GM18508 (cell line): ENCODE measurements at regions not wholly inside any gene's neighbourhood (a gene's known extent, or its start where the extent isn't known, plus 50 kb on each side); places are given as distances from the start of the nearest gene placed in this dataset.
"Not testable (repeated sequence)": the region's sequence is repeated elsewhere in the genome, so short reads cannot be mapped to it uniquely, and the experiment has no call there.

Experiments
- ATAC-seq: cut with Tn5 transposase; IDR thresholded peaks from one replicate; pipeline ENCODE4 v1.9.1; 2021; ENCODE audit warnings: moderate number of reproducible peaks; ENCODE audit not compliant: insufficient read depth, unreplicated experiment

DNA sequence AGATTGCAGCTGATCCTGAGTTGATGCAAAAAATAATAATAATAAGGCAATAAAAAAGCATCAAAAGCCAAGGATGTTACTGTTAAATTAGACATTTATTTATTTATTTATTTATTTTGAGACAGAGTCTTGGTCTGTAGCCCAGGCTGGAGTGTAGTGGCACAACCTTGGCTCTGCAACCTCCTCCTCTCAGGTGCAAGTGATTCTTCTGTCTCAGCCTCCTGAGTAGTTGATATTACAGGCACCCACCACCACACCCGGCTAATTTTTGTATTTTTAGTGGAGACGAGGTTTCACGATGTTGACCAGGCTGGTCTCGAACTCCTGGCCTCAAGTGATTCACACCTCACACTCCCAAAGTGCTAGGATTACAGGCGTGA lies 465.5 kb upstream of the NRP1 start:
- no peak for ATAC-seq

DNA sequence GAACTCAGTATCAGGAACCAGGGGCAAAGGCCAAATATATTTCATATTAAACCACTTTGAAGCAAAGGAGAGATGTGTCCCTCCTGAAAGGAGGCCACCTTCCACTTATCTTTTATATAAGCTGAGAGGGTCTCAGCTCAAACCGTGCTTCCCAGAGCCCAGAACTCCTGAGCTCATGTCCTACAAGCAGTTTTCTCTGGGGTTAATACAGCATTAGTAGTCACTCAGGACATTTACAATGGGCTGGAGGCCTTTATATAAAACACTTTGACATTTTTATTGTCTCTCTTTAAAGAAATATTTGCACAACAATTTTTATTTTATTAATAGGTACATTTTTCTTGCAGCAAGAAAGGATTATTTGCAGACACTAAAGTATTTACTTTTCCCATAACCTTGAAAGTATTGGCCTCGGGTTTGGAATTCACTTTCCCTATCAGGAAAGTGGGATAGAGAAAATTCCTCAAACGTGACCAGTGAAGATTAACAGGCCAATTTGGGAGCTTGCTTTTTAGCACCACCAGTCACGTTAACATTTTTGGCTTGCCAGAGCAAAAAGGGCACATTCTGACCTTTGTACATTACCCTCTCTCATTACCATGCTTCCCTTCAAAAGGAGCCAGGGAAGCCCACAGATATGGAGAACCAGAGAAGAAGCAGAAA lies 464.9 kb upstream of the NRP1 start:
- ATAC-seq = no peak

DNA sequence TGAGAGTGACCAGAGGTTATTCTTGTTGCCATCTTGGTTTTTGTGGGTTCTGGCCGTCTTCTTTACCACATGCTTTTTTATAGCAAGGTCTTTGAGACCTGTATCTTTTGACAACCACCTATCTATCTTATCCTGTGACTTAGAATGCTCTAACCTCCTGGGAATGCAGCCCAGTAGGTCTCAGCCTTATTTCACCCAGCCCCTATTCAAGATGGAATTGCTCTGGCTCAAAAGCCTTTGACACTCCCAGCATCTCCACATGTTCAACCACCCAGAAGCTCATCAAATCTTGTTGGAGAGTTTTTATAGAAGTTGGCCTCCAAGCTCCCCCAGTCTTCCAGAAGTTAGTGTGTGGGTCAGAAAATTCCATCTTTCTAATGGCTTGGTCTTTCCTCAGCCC lies 464.3 kb upstream of the NRP1 start:
- ATAC-seq = no peak

DNA sequence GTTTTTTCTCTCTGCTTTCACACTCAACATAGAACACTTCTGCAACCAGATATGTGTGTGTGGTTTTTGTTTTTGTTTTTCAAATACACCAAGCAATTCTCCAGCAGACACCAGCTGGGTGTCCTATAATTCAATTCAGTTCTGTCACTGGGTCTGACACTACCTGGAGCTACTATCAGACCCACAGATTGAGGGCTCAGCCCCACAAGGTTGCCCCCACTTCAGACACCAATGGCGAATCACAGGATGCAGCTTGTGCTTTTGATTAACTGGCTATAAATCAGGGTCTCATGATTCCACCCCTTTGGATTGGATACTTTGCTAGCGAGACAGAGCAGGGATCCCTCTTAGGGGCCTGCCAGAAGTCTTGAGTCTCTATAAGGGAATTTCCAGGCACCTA lies 462.2 kb upstream of the NRP1 start:
- no peak for ATAC-seq

DNA sequence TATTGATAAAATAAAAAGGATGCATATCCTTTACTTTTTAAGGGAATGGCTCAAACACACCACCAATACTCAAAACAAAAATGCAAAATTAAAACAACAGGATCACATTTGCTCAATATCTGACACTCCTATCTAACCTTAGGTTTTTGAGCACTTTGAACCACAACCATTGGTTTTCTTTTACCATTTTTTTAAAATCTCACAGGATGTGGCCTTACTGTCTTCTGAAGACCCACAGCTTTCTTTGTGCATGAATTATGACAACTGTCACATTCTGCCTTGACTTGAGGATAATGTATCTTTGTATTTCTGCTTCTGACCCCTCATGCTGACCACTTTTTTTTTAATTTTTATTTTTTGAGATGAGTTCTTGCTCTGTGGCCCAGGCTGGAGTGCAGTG lies 461.1 kb upstream of the NRP1 start:
- ATAC-seq = no peak

DNA sequence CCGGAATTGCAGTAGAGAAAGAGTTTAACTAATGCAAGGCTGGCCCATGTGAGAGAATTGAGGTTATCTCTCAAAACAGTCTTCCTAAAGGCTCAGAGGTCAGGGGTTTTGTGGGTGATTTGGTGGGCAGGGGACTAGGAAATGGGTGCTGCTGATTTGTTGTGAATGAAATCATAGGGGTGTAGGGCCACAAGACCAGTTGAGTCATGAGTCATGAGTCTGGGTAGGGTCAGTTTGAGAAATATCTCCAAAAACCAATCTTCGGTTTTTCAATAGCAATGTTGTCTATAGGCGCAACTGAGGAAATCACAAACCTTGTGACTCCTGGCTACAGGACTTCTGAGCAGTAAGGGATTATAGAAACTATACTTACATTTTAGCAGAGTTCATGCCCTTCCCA lies 460.0 kb upstream of the NRP1 start:
- no peak for ATAC-seq

DNA sequence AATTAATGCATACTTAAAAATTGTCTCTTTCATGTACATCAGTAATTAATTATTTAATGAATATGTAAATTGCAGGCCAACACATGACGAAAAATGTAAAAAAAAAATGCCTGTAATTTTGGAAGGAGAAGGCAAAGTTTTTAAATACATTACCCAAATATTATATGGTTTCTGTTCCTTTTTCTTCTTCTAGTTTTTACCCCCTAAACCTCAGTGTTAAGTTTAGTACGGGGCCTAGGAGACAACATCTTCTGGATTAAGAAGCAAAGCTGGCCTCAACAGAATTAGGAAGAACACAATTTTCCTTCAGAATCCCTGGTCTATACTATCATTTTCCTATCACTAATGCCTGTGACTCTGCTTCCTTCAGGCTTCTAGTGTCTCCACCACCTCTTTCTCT lies 459.3 kb upstream of the NRP1 start:
- no peak for ATAC-seq

DNA sequence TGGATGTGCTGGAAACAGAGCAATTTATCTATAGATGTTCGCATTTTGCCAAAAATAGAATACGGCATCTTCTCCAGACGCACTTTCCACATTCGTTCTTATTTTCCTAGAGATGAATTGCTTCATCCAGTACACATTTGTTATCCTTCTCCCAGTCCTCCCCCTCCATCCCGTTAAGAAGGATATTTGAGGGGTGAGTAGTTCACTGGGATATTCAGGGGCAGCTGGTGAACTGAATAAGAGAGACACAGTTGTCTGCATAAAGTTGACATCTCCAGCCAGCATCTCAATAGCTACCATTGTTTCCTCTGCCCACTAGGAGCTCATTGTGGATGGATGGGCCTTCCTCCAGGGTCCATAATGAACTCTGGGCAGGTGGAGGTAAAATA lies 456.8 kb upstream of the NRP1 start:
- no peak for ATAC-seq

DNA sequence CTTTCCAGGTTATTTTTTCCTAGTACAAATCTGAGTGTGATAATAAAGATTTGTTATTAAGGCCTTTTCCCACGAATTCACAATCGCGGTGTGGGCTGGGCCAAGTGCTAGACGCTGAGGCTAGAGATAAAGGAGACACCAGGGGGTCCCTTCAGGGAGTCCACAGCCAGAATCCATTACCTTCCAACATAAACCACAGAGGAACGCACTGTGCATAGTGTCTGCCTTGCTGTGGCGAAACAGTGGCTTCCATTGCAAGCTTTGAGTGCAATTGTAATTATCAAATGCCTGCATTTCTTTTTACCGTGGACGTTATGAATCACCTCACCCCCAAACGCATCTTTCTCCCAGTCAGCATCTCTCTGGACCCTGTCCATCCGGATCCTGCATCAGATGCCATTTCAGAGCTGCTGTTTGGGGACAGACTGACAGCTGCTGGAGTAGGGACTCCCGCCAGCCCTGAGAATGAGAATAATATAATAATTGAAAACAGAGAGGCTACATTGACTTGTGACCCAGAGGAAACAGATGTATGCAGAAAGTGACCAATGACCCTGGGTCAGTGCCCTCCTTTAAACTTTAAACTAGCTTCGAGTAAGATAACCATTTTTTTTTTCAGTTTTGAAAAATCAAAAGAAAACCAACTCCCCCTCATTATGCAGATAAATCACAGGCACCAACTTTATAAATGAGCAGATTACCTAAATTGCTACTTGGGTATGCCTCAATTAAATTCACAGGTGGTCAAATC lies 456.2 kb upstream of the NRP1 start:
- ATAC-seq = no peak

DNA sequence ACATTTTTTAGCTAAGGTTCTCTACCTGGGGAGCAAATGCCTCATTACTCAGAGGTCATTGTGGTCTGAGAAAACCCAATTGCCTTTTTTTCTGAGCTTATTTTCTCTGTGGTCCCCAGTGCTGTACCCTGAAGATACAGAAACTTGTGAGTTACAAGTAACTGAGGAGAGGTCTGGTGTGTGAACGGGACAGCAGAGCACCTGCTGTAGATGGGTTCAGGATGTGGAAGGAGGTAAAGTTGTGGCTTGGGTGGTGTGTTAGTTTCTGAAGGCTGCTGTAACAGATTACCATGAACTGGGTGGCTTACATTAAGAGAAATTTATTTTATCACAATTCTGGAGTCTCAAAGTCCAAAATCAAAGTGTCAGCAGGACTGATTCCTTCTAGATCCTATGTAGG lies 449.1 kb upstream of the NRP1 start:
- no peak for ATAC-seq

DNA sequence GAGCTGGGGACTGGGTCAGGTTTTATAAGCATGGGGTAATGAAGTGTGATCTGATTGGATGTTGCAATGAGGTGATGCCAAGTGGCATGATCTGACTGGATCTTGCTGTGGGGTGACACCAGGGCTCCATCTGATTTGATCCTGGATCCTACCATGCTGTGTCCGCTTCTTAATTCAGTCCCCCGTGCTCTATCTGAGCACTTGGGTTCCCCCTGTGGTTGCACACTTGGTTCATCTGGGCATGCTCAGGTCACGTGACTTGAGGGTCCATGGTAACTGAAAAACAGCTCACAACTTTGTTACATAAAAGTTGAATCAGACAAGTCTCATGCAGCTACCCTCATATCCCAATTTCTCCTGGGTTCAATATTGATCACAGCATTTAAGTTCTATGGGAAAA lies 448.6 kb upstream of the NRP1 start:
- no peak for ATAC-seq

DNA sequence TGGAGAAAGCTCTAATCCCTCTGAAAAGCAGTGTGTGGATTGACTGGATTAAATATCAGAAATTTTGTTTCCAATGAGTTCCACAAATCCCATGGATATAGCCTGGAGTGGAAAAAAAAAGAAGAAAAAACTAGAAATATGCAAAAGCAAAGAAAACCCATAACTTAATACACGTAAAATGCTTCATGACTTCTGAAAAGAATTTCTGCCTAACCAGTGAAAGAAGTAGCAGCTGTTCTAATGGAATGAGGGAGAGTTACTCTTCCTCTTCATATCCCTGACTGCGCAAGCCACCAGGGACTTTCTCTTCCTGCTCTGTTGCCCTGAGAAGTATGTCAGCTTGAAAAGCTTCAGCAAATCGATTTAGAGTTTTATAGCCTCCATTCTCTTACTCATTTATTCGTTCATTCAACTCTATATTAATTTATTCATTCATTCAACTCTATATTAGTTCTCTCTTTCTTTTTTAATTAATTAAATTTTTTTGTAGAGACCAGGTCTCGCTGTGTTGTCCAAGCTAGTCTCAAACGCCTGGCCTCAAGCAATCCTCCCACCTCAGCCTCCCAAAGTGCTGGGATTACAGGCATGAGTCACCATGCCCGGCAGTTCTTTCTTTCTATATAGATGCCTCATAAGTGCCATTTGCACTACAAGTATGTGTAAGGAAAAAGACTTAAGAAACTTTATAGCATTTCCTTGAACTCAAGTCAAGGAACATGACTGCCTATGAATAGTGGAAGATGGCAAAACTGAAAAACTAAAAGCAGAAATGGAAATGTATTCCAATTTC lies 447.3 kb upstream of the NRP1 start:
- ATAC-seq = no peak

DNA sequence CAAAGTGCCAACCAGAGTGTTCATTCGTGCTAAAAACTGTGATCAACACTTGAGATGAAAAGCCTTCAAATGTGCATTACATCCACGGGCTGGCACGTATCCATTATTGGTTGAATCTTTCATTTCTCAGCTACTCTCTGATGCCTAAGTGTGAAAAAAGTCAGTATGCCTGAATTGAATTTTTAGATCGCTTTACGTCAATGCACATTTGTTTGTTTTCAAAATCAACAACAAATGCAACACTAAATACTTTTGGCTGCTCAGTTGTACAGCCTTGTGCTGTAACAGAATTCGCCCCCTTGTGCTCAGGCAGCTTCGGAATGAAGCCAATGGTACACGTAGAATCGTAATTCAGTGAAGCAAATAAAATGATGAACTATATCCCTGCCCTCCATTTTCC lies 446.5 kb upstream of the NRP1 start:
- ATAC-seq = no peak

DNA sequence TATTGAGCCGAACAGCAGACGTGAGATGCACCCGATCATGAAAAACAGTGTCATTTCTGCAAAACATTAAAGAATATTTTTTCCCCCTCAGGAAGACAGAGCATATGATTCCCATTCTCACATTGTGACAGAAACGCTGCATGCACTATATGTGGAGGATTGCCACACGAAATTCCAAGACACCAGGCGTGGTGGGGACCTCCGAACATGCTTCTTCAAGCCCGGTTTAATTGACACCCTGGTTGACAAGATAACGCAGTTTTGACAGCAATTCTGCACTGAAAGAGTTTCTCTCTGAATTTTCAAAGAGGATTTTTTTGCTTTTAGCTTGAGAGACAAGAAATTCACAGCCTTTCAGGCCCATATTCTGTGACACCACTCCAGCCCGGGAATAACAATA lies 442.8 kb upstream of the NRP1 start:
- ATAC-seq = no peak

DNA sequence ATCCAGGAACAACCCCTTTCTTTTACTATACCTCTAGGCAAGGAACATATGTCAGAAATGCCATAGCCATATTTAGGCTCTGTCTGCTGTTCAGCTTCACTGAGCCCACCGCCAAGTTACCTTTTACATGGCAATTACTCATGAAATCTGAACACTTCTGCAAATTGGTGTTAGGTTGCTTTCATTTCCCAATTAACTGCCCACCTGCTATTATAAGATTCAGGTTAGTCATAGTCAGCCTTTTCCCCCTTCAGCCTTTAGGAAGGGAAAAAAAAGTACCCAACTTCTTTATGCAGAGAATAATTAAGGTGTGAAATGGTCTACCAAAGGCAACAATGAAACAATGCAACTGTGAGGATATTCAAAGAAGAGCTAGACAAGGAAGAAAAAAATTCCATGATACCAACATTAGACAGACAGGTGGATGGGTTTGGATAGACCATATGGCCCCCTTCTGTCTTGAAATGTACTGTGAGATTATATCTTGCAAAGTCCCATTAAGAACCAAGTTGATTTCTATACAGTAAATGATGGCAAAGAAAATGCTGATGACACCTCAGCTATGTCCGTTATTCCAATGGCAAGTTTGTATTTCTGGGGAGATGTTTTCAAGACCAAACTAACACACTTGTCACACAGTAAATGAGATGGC lies 442.1 kb upstream of the NRP1 start:
- ATAC-seq = no peak

DNA sequence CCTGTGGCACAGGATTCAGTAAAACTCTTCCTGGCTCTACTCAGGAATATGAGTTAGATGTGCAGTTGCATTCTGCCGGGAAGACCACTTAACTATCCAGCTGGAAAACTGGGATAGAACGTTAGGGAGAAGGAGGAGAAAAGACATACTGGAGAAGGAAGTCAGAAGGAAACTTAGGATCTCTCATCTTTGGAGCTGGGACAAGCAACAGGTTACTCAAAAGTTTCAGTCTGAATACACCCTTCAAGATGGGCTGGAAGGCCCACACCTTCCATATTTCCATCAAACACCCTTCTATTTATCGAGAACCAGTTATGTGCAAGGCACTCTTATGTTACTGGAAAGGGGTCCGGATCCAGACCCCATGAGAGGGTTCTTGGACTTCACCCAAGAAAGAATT lies 440.4 kb upstream of the NRP1 start:
- ATAC-seq = no peak

DNA sequence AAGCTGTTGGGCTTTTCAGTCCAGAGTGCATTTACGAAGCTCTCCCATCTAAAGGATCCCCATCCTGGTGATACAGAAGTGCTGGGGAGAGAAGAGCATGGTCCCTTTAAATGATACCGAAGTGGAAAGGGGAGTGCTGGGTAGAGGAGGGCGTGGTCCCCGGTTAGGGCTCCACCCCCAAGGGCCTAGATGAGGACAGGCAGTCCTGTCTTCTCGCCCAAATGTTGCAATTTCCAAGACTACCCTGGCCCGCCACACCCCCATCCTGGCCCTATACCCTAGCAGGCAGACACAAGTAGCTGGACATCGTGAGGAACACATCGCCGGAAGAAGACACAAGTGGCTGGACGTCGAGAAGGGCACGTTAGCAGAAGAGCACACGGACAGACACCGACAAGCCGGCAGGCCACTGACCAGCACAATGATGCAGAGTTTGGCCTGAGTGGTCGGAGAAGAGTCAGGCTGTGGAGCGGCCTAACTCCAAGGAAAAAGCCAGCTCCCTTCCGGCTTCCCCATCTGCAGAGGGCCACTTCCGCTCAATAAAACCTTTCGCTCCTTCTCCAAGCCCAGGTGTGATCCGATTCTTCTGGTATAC lies 439.5 kb upstream of the NRP1 start:
- ATAC-seq = no peak

DNA sequence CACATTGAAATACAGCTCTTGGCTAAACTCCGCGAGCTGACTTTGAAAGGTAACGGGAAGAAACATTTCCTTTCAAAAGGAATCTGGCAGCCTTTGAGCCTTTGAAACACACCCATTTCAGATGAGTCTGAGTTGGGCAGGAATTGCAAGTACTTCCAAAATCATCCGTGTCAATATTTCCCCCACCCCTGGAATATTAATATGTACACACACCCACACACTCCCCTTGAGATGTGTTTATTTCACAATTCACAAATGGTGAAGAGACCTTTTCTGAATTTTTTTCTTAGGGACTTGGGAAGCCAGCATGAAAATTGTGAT lies 438.7 kb upstream of the NRP1 start:
- ATAC-seq = no peak

DNA sequence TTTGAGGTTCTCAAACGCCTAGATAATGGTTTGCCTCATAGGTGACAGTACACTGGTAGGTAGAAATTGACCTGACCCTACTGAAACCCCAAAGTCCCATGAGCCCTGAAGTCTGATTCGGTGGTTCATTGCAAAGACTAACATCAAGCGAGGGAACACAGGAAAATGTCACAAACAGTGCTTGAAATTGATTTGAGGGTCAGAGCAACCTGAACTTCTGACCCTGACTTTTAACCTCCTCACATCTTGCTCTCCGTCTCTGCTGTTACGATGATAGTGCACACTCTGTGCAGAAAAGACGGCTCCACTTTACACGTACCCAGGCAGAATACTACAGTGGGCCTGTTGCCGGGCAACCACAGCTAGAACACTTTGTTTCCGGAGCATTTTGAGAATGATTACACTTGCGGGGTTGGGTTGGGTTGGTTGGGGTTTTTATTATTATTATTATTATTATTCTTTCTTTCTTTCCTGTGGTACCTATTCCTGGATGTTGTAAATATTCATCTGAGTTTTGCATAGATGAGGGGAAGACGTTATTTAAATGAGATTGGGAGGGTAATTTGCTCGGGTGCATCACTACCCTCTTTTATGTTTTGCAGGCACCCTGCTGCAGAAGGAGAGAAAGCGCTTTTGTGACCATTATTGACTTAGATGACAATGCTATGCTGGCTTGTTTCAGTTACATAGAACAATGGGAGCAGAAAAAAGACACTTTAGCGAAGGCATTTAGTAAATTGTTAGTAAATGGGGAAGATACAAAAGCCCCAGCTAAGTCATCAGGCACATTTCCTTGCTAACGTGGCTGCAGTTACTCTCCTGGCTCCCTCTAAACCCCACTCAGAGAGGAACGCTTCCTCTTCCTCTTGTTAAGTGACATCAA lies 438.1 kb upstream of the NRP1 start:
- no peak for ATAC-seq

DNA sequence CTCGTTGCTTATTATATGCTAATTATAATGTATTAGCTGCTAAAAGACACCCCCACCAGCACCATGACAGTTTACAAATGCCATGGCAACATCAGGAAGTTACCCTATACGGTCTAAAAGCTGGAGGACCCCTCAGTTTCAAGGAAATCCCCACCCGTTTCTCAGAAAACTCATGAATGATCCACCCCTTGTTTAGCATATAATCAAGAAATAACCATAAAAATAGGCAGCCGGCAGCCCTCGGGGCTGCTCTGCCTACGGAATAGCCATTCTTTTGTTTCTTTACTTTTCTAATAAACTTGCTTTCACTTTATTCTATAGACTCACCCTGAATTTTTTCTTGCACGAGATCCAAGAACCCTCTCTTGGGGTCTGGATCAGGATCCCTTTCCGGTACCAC lies 437.4 kb upstream of the NRP1 start:
- ATAC-seq = not testable (repeated sequence)
